Hepatocyte (in vitro differentiated cells): ENCODE measurements at regions not wholly inside any gene's neighbourhood (a gene's known extent, or its start where the extent isn't known, plus 50 kb on each side); places are given as distances from the start of the nearest gene placed in this dataset.

Experiments
- CTCF ChIP-seq: fragments of 200-600 bp; sonication (generic); IDR thresholded peaks from 2 replicates; pipeline ENCODE4 v1.5.1; 2016; ENCODE audit warnings: antibody characterized with exemption, mild to moderate bottlenecking; ENCODE audit not compliant: poor library complexity
- EZH2phosphoT487 ChIP-seq: fragments of 200-600 bp; sonication (generic); IDR thresholded peaks from one replicate; pipeline ENCODE4 v1.6.1; 2018; ENCODE audit warnings: antibody characterized with exemption, mild to moderate bottlenecking, low read depth, moderate library complexity; ENCODE audit not compliant: unreplicated experiment, severe bottlenecking

GRCh38 chr14:47833011-47833410 is 157.6 kb upstream of the MDGA2 start:
- no peak for TF ChIP-seq CTCF
- no peak for TF ChIP-seq EZH2phosphoT487
